ENCODE measurements at regions not wholly inside any gene's neighbourhood (a gene's known extent, or its start where the extent isn't known, plus 50 kb on each side); places are given as distances from the start of the nearest gene placed in this dataset.
"Not testable (repeated sequence)": the region's sequence is repeated elsewhere in the genome, so short reads cannot be mapped to it uniquely, and the experiment has no call there.

- DNase-seq: no peak
- H3K4me1 ChIP-seq: no peaks in the 10 kb centered on the region
- H3K36me3 ChIP-seq: no peaks in the 10 kb centered on the region
- no peak overlapping the region for H3K27ac ChIP-seq
- no peak overlapping the region for H3K4me3 ChIP-seq
- intact Hi-C loops (cut with DNase I; ENCODE audit: low total_unique reads): no loop called here
- H3K27me3 ChIP-seq: no peaks in the 10 kb centered on the region
- H3K9me3 ChIP-seq: no peaks in the 10 kb centered on the region
- TF ChIP-seq CTCF (IDR thresholded peaks at IDR 0.05): no peak
Measured at GRCh38 chr9:7739595-7739994, 60.0 kb downstream of the DMAC1 start.

GRCh38 chr9:7735311-7735710 is 64.3 kb downstream of the DMAC1 start:
- Histone ChIP-seq H3K4me1 (no peaks in the 10 kb centered on the region), H3K27ac (no peak overlapping the region), H3K4me3 (no peak overlapping the region), H3K9me3 (no peaks in the 10 kb centered on the region), H3K27me3 (no peaks in the 10 kb centered on the region), H3K36me3 (no peaks in the 10 kb centered on the region)
- DNase-seq: no peak
- intact Hi-C loops (cut with DNase I; ENCODE audit: low total_unique reads): no loop called here
- no peak for TF ChIP-seq CTCF (IDR thresholded peaks at IDR 0.05)

- Histone ChIP-seq H3K4me3 (no peak overlapping the region), H3K27ac (no peak overlapping the region), H3K27me3 (no peaks in the 10 kb centered on the region), H3K36me3 (no peaks in the 10 kb centered on the region), H3K4me1 (no peaks in the 10 kb centered on the region), H3K9me3 (no peaks in the 10 kb centered on the region)
- TF ChIP-seq CTCF (IDR thresholded peaks at IDR 0.05): no peak
- intact Hi-C loops (cut with DNase I; ENCODE audit: low total_unique reads): no loop called here
- no peak for DNase-seq
Measured at GRCh38 chr9:7730164-7730445, 69.5 kb downstream of the DMAC1 start.

GRCh38 chr9:7729371-7730163 is 70.0 kb downstream of the DMAC1 start:
- H3K27ac ChIP-seq: no peak overlapping the region
- H3K9me3 ChIP-seq: no peaks in the 10 kb centered on the region
- H3K27me3 ChIP-seq: no peaks in the 10 kb centered on the region
- H3K4me3 ChIP-seq: no peak overlapping the region
- no peak for TF ChIP-seq CTCF (IDR thresholded peaks at IDR 0.05)
- intact Hi-C loops (cut with DNase I; ENCODE audit: low total_unique reads): no loop called here
- DNase-seq: no peak
- no peaks in the 10 kb centered on the region for H3K36me3 ChIP-seq
- no peaks in the 10 kb centered on the region for H3K4me1 ChIP-seq

- TF ChIP-seq CTCF (IDR thresholded peaks at IDR 0.05): no peak
- H3K9me3 ChIP-seq: no peaks in the 10 kb centered on the region
- no peak overlapping the region for H3K4me3 ChIP-seq
- H3K36me3 ChIP-seq: no peaks in the 10 kb centered on the region
- intact Hi-C loops (cut with DNase I; ENCODE audit: low total_unique reads): no loop called here
- H3K27ac ChIP-seq: no peak overlapping the region
- no peak for DNase-seq
- H3K4me1 ChIP-seq: no peaks in the 10 kb centered on the region
- H3K27me3 ChIP-seq: no peaks in the 10 kb centered on the region
Measured at GRCh38 chr9:7721291-7721690, 78.3 kb downstream of the DMAC1 start.

- DNase-seq; H3K9me3 ChIP-seq; H3K36me3 ChIP-seq; intact Hi-C loops (cut with DNase I; ENCODE audit: low total_unique reads); H3K4me3 ChIP-seq; H3K27me3 ChIP-seq; H3K4me1 ChIP-seq; H3K27ac ChIP-seq: not testable (repeated sequence)
Measured at GRCh38 chr9:7713088-7713487, 86.5 kb downstream of the DMAC1 start.

All from tibial artery (tissue), 4 donors.